MM.1S (cell line): ENCODE measurements at regions not wholly inside any gene's neighbourhood (a gene's known extent, or its start where the extent isn't known, plus 50 kb on each side); places are given as distances from the start of the nearest gene placed in this dataset.

Source experiments
- EZH2 ChIP-seq: fragments of 300-600 bp; sonication (generic); optimal IDR thresholded peaks from 2 replicates; pipeline ENCODE3; 2017; ENCODE audit warnings: low read depth, mild to moderate bottlenecking, antibody characterized with exemption, low read length, mixed read lengths
- EZH2phosphoT487 ChIP-seq: fragments of 300-600 bp; sonication (generic); IDR thresholded peaks from 2 replicates; pipeline ENCODE4 v1.6.1; 2018; ENCODE audit warnings: antibody characterized with exemption, low read length
- TF ChIP-seq, protein P1 (sequence below): fragments of 300-600 bp; sonication (generic); IDR thresholded peaks from 2 replicates; pipeline ENCODE4 v1.5.1; 2016; ENCODE audit warnings: antibody characterized with exemption, low read length, mixed read lengths

DNA sequence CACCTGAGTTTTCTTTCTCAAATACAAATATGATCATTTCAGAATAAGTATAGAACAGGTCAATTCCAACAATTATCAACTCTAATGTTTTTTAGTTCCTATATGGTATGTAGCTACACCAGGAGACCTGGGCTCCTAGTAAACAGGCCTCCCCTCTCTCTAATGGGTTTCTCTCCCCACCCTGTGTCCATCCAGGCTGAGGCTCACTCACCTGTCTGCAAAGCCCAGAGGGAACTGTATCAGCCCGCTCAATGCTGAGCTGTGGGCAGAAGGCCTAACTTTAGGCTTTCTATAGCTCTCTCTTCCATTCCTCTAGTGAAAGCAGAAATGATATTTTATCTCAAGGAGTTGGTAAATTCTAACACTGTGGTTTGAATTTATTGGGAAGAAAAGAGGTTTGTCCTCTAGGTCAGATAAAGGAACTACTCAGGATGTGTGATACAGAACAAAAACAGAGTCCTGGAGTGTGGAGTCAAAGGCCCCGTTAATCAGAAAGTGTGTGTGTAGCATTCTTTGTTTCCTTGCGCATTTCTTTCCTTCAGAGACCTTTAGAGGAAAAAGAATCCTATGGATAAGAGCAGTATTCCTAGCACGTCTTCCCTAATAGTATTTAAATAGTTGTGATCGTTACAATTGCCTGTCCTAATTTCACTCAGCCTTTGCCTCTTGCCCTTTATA is 408.9 kb downstream of the PYDC2 start:
- TF ChIP-seq, protein P1, sequence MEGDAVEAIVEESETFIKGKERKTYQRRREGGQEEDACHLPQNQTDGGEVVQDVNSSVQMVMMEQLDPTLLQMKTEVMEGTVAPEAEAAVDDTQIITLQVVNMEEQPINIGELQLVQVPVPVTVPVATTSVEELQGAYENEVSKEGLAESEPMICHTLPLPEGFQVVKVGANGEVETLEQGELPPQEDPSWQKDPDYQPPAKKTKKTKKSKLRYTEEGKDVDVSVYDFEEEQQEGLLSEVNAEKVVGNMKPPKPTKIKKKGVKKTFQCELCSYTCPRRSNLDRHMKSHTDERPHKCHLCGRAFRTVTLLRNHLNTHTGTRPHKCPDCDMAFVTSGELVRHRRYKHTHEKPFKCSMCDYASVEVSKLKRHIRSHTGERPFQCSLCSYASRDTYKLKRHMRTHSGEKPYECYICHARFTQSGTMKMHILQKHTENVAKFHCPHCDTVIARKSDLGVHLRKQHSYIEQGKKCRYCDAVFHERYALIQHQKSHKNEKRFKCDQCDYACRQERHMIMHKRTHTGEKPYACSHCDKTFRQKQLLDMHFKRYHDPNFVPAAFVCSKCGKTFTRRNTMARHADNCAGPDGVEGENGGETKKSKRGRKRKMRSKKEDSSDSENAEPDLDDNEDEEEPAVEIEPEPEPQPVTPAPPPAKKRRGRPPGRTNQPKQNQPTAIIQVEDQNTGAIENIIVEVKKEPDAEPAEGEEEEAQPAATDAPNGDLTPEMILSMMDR, result no peak
- no peak for TF ChIP-seq EZH2
- no peak for TF ChIP-seq EZH2phosphoT487
